ENCODE measurements at regions not wholly inside any gene's neighbourhood (a gene's known extent, or its start where the extent isn't known, plus 50 kb on each side); places are given as distances from the start of the nearest gene placed in this dataset.

GRCh38 chr2:19846567-19846966, 55.2 kb downstream of the TTC32 start:
- DNase-seq, result no peak

GRCh38 chr2:19846030-19846429, 55.8 kb downstream of the TTC32 start:
- no peak for DNase-seq

GRCh38 chr2:19845323-19845920, 56.4 kb downstream of the TTC32 start:
- DNase-seq, result no peak

GRCh38 chr2:19844750-19845149, 57.0 kb downstream of the TTC32 start:
- DNase-seq, result no peak

- no peak for DNase-seq
Observed at GRCh38 chr2:19843992-19844515, 57.7 kb downstream of the TTC32 start.

- no peak for DNase-seq
Observed at GRCh38 chr2:19841918-19842693, 59.7 kb downstream of the TTC32 start.

GRCh38 chr2:19839438-19839837, 62.3 kb downstream of the TTC32 start:
- no peak for DNase-seq

GRCh38 chr2:19838616-19839015, 63.2 kb downstream of the TTC32 start:
- DNase-seq, result no peak

- no peak for DNase-seq
Observed at GRCh38 chr2:19837235-19837766, 64.5 kb downstream of the TTC32 start.

- no peak for DNase-seq
Observed at GRCh38 chr2:19835781-19836281, 66.0 kb downstream of the TTC32 start.

GRCh38 chr2:19833978-19834377, 67.8 kb downstream of the TTC32 start:
- DNase-seq, result no peak

- no peak for DNase-seq
Observed at GRCh38 chr2:19829672-19830071, 72.1 kb downstream of the TTC32 start.

GRCh38 chr2:19826874-19827273, 74.9 kb downstream of the TTC32 start:
- no peak for DNase-seq

- DNase-seq, result no peak
Observed at GRCh38 chr2:19823507-19823906, 78.3 kb downstream of the TTC32 start.

GRCh38 chr2:19819097-19820065, 82.4 kb downstream of the TTC32 start:
- no peak for DNase-seq

GRCh38 chr2:19818543-19818942, 83.2 kb downstream of the TTC32 start:
- no peak for DNase-seq

- DNase-seq, result no peak
Observed at GRCh38 chr2:19818039-19818438, 83.7 kb downstream of the TTC32 start.

GRCh38 chr2:19815746-19816145, 86.0 kb downstream of the TTC32 start:
- DNase-seq, result no peak

- no peak for DNase-seq
Observed at GRCh38 chr2:19812166-19812565, 89.6 kb downstream of the TTC32 start.

- no peak for DNase-seq
Observed at GRCh38 chr2:19811186-19811585, 90.6 kb downstream of the TTC32 start.

GRCh38 chr2:19810637-19811036, 91.1 kb downstream of the TTC32 start:
- no peak for DNase-seq

GRCh38 chr2:19810148-19810547, 91.6 kb downstream of the TTC32 start:
- no peak for DNase-seq

GRCh38 chr2:19809206-19809605, 92.6 kb downstream of the TTC32 start:
- no peak for DNase-seq

Data from CD4-positive, alpha-beta T cell treated with Interleukin-17A for 1 hour (primary cell).